Gastroesophageal sphincter (tissue), 3 donors: ENCODE measurements at regions not wholly inside any gene's neighbourhood (a gene's known extent, or its start where the extent isn't known, plus 50 kb on each side); places are given as distances from the start of the nearest gene placed in this dataset.

Experiments used
- POLR2A ChIP-seq, 2 donors: fragments of 450-650 bp; IDR thresholded peaks; one replicate each; pipeline ENCODE4 v1.6.1; 2017; ENCODE audit warnings: antibody characterized with exemption in 2 of 2, mild to moderate bottlenecking in 2 of 2, moderate library complexity in 1 of 2
- POLR2AphosphoS5 ChIP-seq: sonication (generic); formaldehyde crosslinking; IDR thresholded peaks from one replicate; pipeline ENCODE4 v1.6.1; 2017; ENCODE audit warnings: antibody characterized with exemption
- TF ChIP-seq, protein P1 (sequence below), 4 experiments: fragments of 200-600 bp in 2 of 4; fragments of 450-650 bp in 2 of 4; sonication (generic) in 1 of 4; IDR thresholded peaks; one replicate each; pipeline ENCODE4 v1.5.1; 2017 to 2019; ENCODE audit warnings: antibody characterized with exemption in 4 of 4, mild to moderate bottlenecking in 2 of 4, moderate library complexity in 2 of 4

DNA sequence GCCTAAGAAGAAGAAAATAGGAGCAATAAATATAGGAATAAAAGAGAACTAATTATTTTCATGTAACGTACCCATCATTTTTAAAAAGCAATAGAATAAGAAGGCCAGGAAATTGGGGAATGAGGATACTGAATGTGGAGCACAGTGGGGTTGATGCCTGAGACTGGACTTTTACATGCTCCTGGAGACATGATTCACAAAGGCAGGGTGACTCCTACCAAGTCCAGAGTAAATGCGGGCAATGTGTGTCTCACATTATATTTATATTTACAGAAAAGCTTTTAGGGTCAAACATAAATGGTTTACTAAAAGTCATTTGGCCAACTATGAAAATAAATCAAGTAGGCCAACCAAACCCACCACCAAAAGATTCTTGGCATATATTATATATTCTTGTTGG lies 87.9 kb upstream of the COL5A2 start:
- TF ChIP-seq, protein P1, sequence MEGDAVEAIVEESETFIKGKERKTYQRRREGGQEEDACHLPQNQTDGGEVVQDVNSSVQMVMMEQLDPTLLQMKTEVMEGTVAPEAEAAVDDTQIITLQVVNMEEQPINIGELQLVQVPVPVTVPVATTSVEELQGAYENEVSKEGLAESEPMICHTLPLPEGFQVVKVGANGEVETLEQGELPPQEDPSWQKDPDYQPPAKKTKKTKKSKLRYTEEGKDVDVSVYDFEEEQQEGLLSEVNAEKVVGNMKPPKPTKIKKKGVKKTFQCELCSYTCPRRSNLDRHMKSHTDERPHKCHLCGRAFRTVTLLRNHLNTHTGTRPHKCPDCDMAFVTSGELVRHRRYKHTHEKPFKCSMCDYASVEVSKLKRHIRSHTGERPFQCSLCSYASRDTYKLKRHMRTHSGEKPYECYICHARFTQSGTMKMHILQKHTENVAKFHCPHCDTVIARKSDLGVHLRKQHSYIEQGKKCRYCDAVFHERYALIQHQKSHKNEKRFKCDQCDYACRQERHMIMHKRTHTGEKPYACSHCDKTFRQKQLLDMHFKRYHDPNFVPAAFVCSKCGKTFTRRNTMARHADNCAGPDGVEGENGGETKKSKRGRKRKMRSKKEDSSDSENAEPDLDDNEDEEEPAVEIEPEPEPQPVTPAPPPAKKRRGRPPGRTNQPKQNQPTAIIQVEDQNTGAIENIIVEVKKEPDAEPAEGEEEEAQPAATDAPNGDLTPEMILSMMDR (IDR thresholded peaks at IDR 0.05), result no peak
- TF ChIP-seq POLR2A (IDR thresholded peaks at IDR 0.05) (no peak), POLR2AphosphoS5 (no peak)
